HTR-8/SVneo (cell line): ENCODE measurements at regions not wholly inside any gene's neighbourhood (a gene's known extent, or its start where the extent isn't known, plus 50 kb on each side); places are given as distances from the start of the nearest gene placed in this dataset.

ENCODE experiments used
- DNase-seq: peaks from one replicate; pipeline ENCODE4 v3.0.0; 2011; ENCODE audit warnings: low spot score, mixed read lengths; ENCODE audit not compliant: insufficient read length
- FAIRE-seq: peaks from 2 replicates; lab custom pipeline; 2011; peaks lifted over from hg19 to GRCh38; lab: Jason Lieb, UNC

DNA sequence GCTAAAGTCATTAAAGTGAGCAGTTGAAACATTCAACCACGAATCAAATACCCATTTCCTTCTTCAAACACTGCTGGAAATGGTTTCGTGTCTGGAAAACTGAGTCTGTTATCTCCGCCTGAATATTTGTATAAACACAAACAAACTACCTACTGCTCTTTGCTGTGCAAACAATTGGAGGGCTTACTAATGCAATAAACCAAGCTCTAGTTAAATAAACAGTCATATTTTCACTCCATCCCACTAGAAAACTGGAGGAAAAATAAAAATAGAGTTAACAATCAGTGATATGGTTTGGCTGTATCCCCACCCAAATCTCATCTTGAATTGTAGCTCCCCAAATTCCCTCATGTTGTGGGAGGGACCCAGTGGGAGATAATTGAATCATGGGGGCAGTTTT, 397.6 kb downstream of the RASEF start:
- DNase-seq = no peak

DNA sequence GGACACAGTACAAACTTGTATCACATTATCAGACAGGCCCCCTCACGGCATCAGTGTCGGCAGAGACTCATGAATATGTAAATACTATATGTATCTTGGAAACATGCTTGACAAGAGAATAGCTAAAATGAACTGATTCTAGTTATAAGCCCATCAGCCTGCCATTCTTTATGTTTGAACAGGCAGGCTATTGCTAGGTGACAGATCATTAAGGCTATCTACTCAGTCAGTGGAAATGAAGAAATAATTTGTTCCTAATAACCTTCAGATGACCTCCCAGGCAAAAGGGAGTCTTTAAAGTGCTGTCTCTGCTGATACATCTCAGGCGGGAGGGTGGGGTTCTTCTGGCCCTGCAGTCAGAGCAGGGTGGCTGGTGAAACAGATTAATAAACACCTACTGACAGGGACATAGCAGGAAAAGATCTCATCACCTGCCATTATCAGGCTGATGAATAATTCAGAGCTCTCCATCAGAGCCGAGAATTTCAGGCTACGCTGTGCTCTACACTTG, 394.2 kb downstream of the RASEF start:
- no peak for FAIRE-seq

More for the DNA sequence above, 397.6 kb downstream of the RASEF start:
- no peak for FAIRE-seq

DNA sequence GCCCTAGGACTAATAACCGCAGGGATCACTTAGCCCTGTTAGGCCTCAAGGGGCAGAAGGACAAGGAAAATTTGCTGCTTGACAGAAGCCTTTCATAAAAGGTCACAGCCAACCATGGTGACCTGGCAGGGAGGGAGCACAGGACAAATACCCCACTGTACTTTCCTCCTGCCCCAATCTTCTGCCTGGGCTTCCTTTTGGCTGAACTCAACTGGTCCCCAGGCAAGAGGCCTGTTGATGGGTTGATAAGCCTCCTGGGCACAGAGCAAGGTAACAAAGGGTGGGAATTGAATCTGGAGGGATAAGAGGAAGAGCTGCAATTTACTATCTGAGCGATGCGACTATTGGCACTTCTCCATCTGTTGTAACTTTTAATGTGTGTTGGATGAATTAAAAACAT, 392.9 kb downstream of the RASEF start:
- FAIRE-seq (no peak), DNase-seq (no peak)

More for the DNA sequence above, 394.2 kb downstream of the RASEF start:
- no peak for DNase-seq

DNA sequence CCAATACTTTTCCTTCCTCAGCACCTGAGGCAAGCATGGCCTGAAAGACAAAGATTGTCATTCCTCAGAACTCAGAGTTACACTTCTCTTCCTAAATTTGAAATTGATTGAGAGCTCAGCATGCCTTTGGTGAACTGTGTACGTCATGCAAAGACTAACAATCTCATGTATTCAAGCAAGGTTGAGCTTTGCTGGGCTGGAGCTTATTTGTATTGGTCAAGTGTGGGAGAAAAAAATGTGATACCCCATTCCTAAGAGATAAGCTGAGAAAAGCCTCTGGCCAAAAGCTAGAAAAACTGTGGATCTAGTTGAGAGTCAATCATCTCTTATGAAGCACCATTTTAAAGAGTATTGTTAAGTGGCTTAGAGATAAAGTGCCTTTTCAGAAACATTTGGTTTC, 392.2 kb downstream of the RASEF start:
- DNase-seq (no peak), FAIRE-seq (no peak)

DNA sequence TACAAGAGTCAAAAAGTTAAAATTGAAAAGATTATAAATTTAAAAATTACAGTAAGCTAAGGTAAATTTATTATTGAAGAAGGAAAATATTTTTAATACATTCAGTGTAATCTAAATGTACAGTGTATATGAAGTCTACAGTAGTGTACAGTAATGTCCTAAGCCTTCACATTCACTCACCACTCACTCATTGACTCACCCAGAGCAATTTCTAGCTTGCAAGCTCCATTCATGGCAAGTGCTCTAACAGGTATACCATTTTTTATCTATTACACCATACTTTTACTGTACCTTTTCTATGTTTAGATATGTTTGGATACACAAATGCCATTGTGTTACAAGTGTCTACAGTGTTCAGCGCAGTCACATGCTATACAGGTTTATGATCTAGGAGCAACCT, 389.7 kb downstream of the RASEF start:
- no peak for FAIRE-seq

DNA sequence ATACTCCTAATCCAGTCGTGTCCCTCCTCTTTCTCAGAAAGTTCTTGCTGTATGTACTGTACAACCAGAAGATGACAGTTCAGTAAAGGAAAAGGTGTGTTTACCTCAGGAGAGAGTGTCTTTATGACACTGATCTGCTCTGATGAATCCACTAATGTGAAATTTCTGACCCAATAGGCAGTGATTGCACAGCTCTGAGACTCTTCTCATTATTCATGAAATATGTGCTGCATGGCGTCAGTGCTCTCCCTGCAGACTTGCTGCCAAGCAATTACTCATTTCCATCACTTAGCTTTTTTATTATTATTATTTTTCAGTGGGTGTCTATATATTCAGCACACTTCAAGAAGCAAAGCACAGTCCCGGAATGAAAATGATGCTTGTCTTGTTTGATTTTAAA, 389.0 kb downstream of the RASEF start:
- FAIRE-seq = no peak
- no peak for DNase-seq

More for the DNA sequence above, 389.7 kb downstream of the RASEF start:
- DNase-seq = no peak

DNA sequence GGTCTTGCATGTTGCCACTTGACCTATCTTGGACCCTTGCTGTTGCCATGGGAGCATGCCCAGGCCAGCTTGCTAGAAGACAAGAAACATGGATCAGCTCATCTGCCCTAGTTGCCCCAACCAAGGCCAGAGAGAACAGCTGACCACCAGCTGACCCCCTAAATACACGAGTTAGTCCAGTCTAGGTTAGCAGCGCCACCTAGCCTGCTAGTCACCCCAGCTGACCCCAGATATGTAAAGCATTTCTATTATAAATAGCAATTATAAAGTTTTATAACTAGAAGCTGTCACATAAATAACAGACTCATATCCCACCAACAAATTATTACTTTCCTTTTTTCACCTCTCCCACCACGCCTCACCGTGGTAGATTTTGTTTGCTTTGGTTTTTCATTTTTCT, 387.8 kb downstream of the RASEF start:
- no peak for FAIRE-seq

DNA sequence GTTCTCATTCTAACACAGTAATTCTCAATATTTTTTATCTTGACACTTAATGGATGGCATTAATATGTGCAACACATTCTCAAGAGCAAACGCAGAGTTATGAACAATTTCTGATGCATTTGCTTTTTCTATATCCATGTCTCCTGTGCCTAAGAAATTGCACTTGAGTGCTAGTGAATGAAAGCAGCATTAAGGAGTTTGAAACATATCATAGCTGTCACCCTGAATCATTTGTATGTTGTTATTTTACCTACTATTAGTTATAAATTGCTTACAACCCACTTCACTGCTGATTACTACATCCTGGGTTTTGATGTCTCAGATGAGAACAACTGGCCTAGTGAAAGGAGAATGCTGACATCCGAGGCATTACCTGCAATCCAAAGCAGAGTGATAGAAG, 387.3 kb downstream of the RASEF start:
- FAIRE-seq = no peak
- DNase-seq = no peak

More for the DNA sequence above, 387.8 kb downstream of the RASEF start:
- DNase-seq = no peak

DNA sequence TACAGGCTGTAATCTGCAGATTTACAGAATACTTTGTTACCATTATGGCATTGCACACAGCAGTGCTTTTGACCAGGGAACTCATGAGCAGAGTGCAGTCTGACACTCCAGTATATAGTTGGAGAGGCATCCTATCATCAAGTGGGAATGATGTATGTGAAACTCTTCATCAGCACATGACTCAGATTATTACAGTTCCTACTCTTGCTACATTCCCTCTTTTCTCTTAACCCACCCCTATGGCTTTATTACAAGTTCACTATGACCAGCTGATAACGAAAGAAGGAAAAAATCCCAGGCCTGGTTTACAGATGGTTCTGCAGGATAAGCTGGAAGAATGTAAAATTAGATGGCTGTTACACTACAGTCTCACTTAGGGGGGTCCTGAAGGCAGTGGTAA, 385.9 kb downstream of the RASEF start:
- no peak for FAIRE-seq
- DNase-seq = no peak

DNA sequence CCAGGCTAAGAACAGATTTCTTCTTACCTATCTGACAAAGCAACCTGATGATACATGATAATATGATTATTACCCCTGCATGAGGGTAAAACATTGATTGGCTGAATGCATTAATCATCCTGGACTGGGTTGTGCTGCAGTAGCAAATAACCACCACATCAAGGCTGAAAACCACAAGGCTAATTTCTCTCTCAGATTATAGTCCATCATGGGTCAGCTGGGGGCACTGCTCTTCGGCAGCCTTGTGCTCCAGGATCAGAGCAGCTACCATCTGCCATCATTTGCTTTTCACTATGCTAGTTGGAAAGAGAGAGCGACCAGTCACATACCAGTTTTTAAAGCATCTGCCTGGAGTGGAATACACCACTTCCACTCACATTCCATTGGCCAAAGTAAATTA, 383.5 kb downstream of the RASEF start:
- DNase-seq (no peak), FAIRE-seq (no peak)

DNA sequence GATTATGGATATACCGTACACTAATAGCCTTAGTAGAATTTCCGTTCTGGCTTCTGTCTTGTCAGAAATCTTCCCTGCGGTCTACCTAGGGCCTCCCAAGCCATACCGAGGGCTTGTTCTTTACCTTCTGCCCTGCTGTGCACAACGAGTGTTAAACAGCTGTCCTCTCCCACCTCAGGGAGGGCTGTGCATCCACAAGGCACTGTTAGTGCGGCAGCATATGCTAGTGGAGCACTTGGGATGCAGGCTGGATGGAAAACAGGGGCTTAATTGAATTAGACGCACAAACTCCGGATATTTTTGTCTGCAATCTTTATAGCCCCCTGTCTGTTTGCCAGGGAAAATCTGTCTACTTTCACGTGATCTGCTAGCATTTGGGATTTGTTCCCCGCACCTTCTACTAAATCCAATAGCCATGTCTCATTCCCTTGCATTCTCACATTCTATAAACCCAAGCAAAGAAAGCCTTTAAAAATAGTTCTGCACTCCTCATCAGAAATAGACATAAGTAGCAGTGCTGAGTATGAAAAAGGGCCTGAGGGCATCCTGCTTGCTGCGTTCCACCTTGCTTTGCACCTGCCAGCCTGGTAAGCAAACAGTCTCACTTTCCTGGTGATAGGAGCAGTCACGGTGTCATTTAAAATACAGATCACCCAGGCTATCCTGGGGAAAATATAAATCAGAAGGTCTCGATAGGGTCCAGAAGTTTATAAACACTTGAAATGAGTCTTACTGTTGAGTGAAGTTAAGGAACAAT, 382.6 kb downstream of the RASEF start:
- FAIRE-seq (no peak), DNase-seq (no peak)

DNA sequence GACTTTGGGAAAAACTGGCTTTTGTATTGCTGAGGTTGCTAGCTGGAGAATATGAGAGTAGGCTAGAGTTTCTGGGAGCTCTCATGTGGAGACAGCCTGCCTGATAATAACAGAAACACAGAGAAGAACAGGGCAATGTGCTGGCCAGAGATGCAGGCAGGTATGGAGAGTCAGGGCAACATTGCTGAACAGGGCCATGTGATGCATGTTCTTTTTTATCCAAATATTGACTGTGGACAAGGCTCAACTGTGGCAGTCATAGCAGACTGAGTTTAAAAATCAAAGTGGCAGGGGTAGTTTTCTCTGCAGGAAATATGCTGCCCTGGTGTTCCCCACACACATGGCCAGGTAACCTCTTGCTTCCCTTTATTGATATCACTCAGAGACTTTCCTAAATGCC, 381.1 kb downstream of the RASEF start:
- FAIRE-seq (no peak), DNase-seq (no peak)

DNA sequence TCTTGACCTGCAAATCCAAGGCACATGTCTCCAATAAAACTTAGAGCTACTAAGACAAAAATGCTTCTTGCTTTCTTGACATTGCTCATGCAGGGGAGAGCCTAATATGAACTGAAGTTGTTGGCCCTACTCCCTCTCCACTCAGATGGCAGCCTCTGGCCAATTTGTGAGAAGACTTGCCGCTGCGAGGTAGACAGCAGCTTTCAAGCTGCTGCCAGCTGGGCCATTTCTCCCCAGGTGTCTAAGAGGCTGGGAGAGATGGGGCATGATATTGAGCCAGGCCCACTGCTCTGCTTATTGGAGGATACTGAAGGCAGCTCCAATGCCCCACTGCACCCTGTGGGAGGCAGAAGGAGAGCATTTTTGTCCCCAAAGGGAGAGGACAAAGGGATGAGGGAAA, 380.5 kb downstream of the RASEF start:
- FAIRE-seq = no peak
- no peak for DNase-seq

DNA sequence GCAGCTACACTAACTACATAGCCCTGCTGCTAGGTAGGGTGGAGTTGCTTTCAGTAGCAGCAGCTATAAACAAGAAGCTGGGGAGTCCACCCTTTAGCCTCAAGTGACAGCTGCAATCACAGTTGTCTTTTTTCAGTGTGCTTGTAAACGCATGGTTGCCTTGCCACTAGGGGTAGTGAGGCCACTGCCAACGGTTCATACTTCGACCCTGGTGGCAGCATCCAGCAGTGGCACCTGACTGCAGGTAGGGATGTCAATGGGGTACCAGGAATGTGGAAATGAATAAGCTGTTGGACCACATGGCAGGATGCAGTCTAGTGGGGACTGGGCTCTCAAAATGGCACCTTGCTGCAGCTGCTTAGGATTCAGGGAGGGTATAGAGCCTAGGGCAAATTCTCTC, 367.2 kb downstream of the RASEF start:
- no peak for DNase-seq
- FAIRE-seq = no peak

DNA sequence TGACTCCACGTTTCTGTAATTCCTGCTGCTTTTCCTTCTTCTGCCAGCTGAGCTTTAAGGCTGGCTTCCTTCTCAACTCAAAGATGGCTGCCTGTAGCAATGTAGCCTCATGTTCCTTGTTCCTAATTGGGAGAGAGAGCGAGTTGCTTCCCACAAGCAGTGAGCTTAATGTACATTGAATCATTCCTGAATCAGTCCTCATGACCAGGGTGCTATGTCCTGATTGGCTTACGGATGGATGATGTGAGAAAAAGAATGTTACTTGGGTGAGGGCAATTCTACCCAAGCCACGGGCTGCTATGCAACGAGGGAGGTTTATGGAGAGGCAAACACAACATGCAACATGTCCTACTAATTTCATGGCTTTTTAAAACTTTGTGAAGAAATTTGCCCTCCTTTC, 356.2 kb downstream of the RASEF start:
- DNase-seq (no peak), FAIRE-seq (no peak)

DNA sequence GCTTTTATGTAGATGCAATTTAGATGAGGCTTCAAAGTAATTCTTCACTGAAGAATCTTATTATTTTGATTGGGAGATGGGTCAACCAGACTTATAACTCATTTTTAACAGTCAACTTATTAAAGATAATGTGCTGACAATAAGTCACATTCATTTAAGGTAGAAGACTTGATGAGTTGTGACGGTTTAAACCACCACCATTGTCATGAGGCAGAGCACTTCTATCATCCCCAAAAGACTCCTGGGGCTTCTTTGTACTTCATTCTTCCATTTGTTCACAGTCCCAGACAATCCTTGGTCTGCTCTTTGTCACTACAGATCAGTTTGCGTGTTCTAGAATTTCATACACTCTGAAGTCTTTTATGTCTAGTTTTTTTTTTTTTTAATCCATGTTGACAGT, 346.1 kb downstream of the RASEF start:
- FAIRE-seq (no peak), DNase-seq (no peak)

DNA sequence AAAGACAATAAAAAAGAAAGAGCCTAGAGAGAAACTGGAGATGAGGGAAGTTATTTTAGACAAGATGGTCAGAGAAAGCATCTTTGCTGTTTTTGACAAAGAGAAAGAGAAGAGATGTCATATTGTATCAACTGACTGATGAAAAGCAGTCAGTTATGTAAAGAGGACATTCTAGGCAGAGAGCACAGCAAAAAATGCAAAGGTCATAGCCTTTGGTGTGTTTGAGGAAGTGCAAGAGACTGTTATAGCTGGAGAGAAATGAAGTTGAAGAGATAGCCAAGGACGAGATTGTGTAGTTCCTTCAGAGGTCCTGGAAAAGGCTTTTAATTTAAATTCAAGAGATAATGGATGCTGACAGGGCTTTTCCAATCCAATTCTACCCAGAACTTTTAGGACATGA, 342.4 kb downstream of the RASEF start:
- no peak for FAIRE-seq
- no peak for DNase-seq

DNA sequence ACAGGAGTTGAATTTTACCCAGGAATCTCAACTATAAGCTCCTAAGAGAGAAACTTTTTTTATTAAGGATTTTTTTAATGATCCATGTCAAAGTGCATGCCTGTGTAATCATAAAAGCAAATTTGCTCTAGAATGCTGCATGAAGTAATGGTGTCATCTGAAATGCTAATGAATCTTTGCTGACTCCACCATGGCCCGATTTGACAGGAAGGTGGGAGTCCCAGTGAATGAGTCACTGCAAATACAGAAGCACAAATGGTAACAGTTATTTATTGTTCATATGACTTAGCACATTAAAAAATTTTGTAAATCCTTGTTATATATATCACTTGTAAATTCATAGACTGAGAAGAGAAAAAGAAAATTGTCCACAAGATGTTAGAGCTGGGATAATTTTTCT, 341.3 kb downstream of the RASEF start:
- DNase-seq = peak; percentile 6
- FAIRE-seq = no peak

DNA sequence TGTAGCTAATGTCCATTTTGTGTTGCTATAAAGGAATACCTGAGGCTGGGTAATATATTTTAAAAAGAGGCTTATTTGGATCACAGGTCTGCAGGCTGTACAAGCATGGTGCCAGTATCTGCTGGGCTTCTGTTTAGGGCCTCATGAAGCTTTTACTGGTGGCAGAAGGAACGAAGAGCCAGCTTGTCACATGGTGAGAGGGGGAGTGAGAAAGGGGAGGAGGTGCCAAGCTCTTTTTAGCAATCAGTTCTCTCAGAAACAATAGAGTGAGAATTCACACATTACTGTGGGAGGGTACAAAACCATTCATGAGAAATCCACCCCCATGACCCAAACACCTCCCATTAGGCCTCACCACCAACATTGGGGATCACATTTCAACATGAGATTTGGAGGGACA, 340.9 kb downstream of the RASEF start:
- FAIRE-seq (no peak), DNase-seq (no peak)

DNA sequence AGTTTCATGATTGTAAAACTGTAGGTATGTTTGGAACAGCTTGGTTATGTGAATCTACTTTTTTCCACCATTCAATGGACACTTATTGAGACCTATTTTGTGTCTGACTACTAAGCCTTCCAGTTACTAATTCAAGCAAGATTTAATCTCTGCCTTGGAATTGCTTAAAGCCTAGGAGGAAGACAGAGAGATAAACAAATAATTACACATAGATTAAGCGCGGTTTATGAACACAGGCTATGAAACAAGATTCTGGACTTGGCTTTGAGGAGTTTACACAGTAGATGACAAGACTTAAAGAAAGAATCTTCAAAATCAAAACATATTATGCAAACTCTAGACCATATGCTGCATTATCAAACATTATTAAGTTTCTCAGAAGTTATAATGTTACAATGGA, 340.4 kb downstream of the RASEF start:
- DNase-seq (no peak), FAIRE-seq (no peak)

DNA sequence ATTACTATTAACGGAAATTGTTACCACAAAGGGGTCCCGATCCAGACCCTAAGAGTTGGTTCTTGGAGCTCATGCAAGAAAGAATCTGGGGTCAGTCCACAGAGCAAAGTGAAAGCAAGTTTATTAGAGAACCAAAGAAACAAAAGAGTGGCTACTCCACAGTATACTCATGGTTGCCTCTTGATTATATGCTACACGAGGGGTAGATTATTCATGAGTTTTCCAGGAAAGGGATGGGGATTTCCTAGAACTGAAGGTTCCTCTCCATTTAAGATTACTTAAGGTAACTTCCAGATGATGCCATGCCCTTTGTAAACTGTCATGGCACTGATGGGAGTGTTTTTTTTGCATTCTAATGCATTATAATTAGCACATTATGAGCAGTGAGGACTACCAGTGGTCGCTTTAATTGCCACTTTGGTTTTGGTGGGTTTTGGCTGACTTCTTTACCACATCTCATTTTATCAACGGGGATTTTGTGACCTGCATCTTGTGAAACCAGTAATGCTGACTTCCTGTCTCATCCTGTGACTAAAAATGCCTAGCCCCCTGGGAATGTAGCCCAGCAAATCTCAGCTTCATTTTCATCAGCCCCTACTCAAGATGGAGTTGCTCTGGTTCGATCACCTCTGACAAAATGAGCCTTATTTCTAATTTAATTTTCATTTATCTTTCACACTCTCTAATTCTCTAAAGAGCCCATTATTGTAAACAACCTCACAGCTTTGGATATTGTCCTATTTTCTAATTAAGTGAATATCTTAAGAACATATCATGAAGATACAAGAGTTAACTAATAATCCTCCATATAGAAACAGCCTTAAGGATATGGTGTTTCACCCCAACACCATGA, 336.3 kb downstream of the RASEF start:
- DNase-seq = no peak
- FAIRE-seq = no peak
